OCI-LY7 (cell line): ENCODE measurements at regions not wholly inside any gene's neighbourhood (a gene's known extent, or its start where the extent isn't known, plus 50 kb on each side); places are given as distances from the start of the nearest gene placed in this dataset.

Source experiments
- BruUV-seq: library from RNA; stranded (reverse); fragments of 400-500 nt; replicated peaks from 2 replicates; lab custom pipeline; 2021; lab: Mats Ljungman, UMichigan
- CTCF ChIA-PET: fragments of 300-600 bp; sonication (Branson Sonifier 250); formaldehyde crosslinking; loops from one replicate; lab custom pipeline; 2022; ENCODE audit warnings: antibody characterized with exemption; ENCODE audit not compliant: unreplicated experiment; lab: Charles Lee
- POLR2A ChIA-PET: fragments of 300-600 bp; sonication (Branson Sonifier 250); formaldehyde crosslinking; loops from one replicate; lab custom pipeline; 2022; ENCODE audit warnings: antibody characterized with exemption; lab: Charles Lee
- DNase-seq: peaks from one replicate; pipeline ENCODE4 v3.0.0-alpha.2; 2015; ENCODE audit warnings: low spot score
- H2AFZ ChIP-seq: fragments of 200-600 bp; sonication (generic), shearing (Covaris generic); 2 replicates; pipeline ENCODE4 v1.6.1; 2014; ENCODE audit warnings: mild to moderate bottlenecking, antibody characterized with exemption, low read length, moderate library complexity
- H3K27ac ChIP-seq: fragments of 200-600 bp; sonication (generic); 2 replicates; pipeline ENCODE4 v1.5.1; 2014; ENCODE audit warnings: mixed run types, low read depth, mild to moderate bottlenecking, moderate library complexity, low read length, inconsistent platforms; ENCODE audit not compliant: poor library complexity, severe bottlenecking
- H3K36me3 ChIP-seq: fragments of 200-600 bp; sonication (generic); 2 replicates; pipeline ENCODE4 v1.6.1; 2014; ENCODE audit warnings: mild to moderate bottlenecking, antibody characterized with exemption, low read length, moderate library complexity, mixed read lengths; ENCODE audit not compliant: insufficient read depth
- H3K4me1 ChIP-seq: fragments of 200-600 bp; sonication (generic); 2 replicates; pipeline ENCODE4 v1.5.1; 2014; ENCODE audit warnings: mild to moderate bottlenecking, low read length; ENCODE audit not compliant: insufficient read depth, poor library complexity, severe bottlenecking
- H3K4me2 ChIP-seq: fragments of 200-600 bp; sonication (generic); 2 replicates; pipeline ENCODE4 v1.6.1; 2014; ENCODE audit warnings: mild to moderate bottlenecking, low read length
- H3K4me3 ChIP-seq: fragments of 200-600 bp; sonication (generic); 2 replicates; pipeline ENCODE4 v1.5.1; 2014; ENCODE audit warnings: mild to moderate bottlenecking, low read depth, low read length; ENCODE audit not compliant: poor library complexity, severe bottlenecking
- H3K79me2 ChIP-seq: fragments of 200-600 bp; sonication (generic); 2 replicates; pipeline ENCODE4 v1.6.1; 2016; ENCODE audit warnings: low read depth, mild to moderate bottlenecking, low read length, moderate library complexity, mixed read lengths; ENCODE audit not compliant: insufficient read depth
- H3K9me2 ChIP-seq: fragments of 200-600 bp; sonication (generic); 2 replicates; pipeline ENCODE4 v1.6.1; 2016; ENCODE audit warnings: mild to moderate bottlenecking, low read length, mixed read lengths; ENCODE audit not compliant: insufficient read depth
- H3K9me3 ChIP-seq: fragments of 200-600 bp; sonication (generic); 2 replicates; pipeline ENCODE4 v1.6.1; 2014; ENCODE audit warnings: mild to moderate bottlenecking, mixed run types, low read length, mixed read lengths
- H4K20me1 ChIP-seq: fragments of 200-600 bp; sonication (generic); 2 replicates; pipeline ENCODE4 v1.6.1; 2014; ENCODE audit warnings: mild to moderate bottlenecking, antibody characterized with exemption, low read length, moderate library complexity, mixed read lengths; ENCODE audit not compliant: insufficient read depth
- EZH2phosphoT487 ChIP-seq: fragments of 200-600 bp; sonication (generic); IDR thresholded peaks from 2 replicates; pipeline ENCODE4 v1.6.1; 2018; ENCODE audit warnings: low read depth, borderline replicate concordance, mild to moderate bottlenecking, mixed run types, antibody characterized with exemption, low read length, moderate library complexity, mixed read lengths
- intact Hi-C: fragments of 100-400 bp; cut with micrococcal nuclease; formaldehyde crosslinking; loops from one replicate; pipeline ENCODE4 v1.10.0; 2022; ENCODE audit not compliant: unreplicated experiment
- TF ChIP-seq, protein P1 (sequence below): fragments of 200-600 bp; sonication (generic); conservative IDR thresholded peaks from 2 replicates; pipeline ENCODE4 v1.5.1; 2014; ENCODE audit warnings: mild to moderate bottlenecking, antibody characterized with exemption, low read length, moderate library complexity, mixed read lengths

- no peak overlapping the region for H3K4me2 ChIP-seq
- no peaks in the 10 kb centered on the region for H3K4me1 ChIP-seq
- H2AFZ ChIP-seq, result no peak overlapping the region
- H4K20me1 ChIP-seq, result no peaks in the 10 kb centered on the region
- intact Hi-C loops, result no loop called here
- ChIA-PET POLR2A (no interaction called here), CTCF (no interaction called here)
- TF ChIP-seq EZH2phosphoT487, result no peak
- TF ChIP-seq, protein P1, sequence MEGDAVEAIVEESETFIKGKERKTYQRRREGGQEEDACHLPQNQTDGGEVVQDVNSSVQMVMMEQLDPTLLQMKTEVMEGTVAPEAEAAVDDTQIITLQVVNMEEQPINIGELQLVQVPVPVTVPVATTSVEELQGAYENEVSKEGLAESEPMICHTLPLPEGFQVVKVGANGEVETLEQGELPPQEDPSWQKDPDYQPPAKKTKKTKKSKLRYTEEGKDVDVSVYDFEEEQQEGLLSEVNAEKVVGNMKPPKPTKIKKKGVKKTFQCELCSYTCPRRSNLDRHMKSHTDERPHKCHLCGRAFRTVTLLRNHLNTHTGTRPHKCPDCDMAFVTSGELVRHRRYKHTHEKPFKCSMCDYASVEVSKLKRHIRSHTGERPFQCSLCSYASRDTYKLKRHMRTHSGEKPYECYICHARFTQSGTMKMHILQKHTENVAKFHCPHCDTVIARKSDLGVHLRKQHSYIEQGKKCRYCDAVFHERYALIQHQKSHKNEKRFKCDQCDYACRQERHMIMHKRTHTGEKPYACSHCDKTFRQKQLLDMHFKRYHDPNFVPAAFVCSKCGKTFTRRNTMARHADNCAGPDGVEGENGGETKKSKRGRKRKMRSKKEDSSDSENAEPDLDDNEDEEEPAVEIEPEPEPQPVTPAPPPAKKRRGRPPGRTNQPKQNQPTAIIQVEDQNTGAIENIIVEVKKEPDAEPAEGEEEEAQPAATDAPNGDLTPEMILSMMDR, result no peak
- H3K79me2 ChIP-seq, result no peaks in the 10 kb centered on the region
- no peak overlapping the region for H3K4me3 ChIP-seq
- no peak for DNase-seq
- H3K36me3 ChIP-seq, result no peaks in the 10 kb centered on the region
- no peaks in the 10 kb centered on the region for H3K9me2 ChIP-seq
- no peak overlapping the region for H3K27ac ChIP-seq
- no TSS peak for BruUV-seq
- no peaks in the 10 kb centered on the region for H3K9me3 ChIP-seq
These were observed 261.7 kb upstream of the IRX3 start for GRCh38 chr16:54548281-54548680.

- no peaks in the 10 kb centered on the region for H3K79me2 ChIP-seq
- no peaks in the 10 kb centered on the region for H3K9me2 ChIP-seq
- intact Hi-C loops, result no loop called here
- no peaks in the 10 kb centered on the region for H3K4me1 ChIP-seq
- ChIA-PET POLR2A (no interaction called here), CTCF (no interaction called here)
- no peak for DNase-seq
- H3K4me3 ChIP-seq, result no peak overlapping the region
- H3K4me2 ChIP-seq, result no peak overlapping the region
- H4K20me1 ChIP-seq, result no peaks in the 10 kb centered on the region
- TF ChIP-seq, protein P1, result no peak
- no peak for TF ChIP-seq EZH2phosphoT487
- H3K27ac ChIP-seq, result no peak overlapping the region
- H2AFZ ChIP-seq, result no peak overlapping the region
- H3K36me3 ChIP-seq, result no peaks in the 10 kb centered on the region
- H3K9me3 ChIP-seq, result no peaks in the 10 kb centered on the region
- BruUV-seq, result no TSS peak
These were observed 260.5 kb upstream of the IRX3 start for GRCh38 chr16:54547052-54547451.

- H3K79me2 ChIP-seq, result no peaks in the 10 kb centered on the region
- TF ChIP-seq, protein P1, result no peak
- TF ChIP-seq EZH2phosphoT487, result no peak
- intact Hi-C loops, result no loop called here
- no peaks in the 10 kb centered on the region for H3K4me1 ChIP-seq
- H4K20me1 ChIP-seq, result no peaks in the 10 kb centered on the region
- no peak overlapping the region for H3K4me2 ChIP-seq
- H3K9me3 ChIP-seq, result no peaks in the 10 kb centered on the region
- H3K9me2 ChIP-seq, result no peaks in the 10 kb centered on the region
- no peak overlapping the region for H3K4me3 ChIP-seq
- H3K36me3 ChIP-seq, result no peaks in the 10 kb centered on the region
- no peak overlapping the region for H2AFZ ChIP-seq
- DNase-seq, result no peak
- H3K27ac ChIP-seq, result no peak overlapping the region
- BruUV-seq, result no TSS peak
- CTCF ChIA-PET, result no interaction called here
- POLR2A ChIA-PET, result interaction anchor here (0.9 kb wide), 1 partner anchor 53 kb away, joined by 3 read pairs; no protein-coding TSS in a partner anchor
These were observed 259.9 kb upstream of the IRX3 start for GRCh38 chr16:54546521-54546920.
